ELR (cell line): ENCODE measurements at regions not wholly inside any gene's neighbourhood (a gene's known extent, or its start where the extent isn't known, plus 50 kb on each side); places are given as distances from the start of the nearest gene placed in this dataset.
"Not testable (repeated sequence)": the region's sequence is repeated elsewhere in the genome, so short reads cannot be mapped to it uniquely, and the experiment has no call there.

ENCODE experiments used
- DNase-seq: peaks from one replicate; pipeline ENCODE4 v3.0.0-alpha.2; 2015; ENCODE audit warnings: low read depth

DNA sequence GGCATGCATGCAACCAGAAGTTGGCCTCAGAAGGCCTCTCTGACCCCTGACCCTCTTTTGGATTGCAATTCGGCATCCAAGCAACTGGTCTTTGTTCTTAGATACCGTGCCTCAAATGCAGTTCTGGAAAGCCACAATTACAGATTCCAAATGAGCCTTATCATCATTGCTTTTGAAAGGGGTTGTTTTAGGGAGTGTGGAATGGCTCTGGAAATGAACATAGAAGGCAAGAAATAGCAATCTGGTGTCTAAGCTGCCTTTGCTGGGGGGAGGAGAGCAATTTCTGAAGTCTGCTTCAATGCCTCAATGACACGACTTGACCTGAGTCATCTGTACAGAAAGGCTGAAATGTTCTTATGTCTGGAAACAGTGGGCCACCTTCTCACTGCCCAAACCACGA is 250.1 kb downstream of the NUAK1 start:
- DNase-seq, result no peak

DNA sequence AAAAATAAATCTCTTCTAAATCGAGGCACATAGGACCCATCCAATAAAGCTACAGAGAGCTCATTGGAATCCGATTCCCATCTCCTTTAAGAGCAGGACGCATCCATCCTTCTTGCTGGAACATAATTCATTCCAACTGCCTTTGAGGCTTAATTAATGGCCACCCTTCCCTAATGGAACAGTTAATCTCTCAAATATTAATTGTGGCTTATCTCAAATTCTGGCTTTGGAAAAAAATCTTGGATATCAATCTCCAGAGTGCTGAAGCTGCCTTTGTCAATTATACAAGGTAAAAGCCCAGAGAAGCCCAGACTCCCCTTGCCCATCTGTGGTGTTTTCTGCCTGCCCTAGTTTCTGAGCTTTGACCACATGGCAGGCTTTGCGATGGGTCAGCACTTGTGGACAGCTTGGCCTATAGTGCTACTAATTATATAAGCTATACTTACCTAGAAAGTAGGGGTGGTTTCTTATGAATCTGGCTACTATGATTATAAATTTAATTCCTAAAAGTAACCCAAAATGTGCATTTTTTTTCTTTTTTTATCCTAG is 246.3 kb downstream of the NUAK1 start:
- no peak for DNase-seq

DNA sequence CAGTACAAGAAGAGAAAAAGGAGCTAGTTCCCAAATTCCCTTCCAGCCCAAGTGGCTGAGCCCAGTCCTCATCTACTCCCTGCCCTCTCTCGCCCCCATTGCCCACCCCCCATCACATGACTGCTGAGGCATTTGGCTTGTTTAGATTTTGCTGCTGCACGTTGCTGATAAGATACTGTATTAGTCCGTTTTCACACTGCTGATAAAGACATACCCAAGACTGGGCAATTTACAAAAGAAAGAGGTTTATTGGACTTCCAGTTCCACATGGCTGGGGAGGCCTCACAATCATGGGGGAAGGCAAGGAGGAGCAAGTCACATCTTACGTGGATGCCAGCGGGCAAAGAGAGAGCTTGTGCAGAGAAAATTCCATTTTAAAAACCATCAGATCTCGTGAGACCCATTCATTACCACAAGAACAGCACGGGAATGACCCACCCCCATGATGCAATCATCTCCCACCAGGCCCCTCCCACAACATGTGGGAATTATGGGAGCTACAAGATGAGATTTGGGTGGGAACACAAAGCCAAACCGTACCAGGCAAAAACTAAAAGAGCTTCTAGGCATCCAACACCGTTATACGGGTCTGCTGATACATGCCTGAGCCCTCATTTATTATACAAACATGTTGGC is 243.4 kb downstream of the NUAK1 start:
- DNase-seq, result not testable (repeated sequence)

DNA sequence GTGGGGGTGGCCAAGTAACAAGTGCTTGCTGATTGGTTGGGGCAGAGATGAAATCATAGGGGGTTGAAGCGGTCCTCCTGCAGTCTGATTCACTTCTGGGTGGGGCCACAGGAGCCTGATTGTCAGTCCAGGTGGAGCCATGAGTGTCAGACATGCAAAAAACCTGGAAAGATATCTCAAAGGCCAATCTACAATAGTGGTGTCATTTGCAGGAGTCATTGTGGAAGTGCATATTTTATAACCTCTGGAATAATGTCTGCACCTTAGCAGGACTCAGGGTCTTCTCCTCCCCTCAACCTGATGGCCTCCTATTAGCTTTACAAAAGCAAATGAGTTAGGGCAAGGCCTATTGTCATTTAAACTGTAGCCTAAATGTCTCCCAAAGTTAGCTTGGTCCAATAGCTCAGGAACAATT is 241.4 kb downstream of the NUAK1 start:
- no peak for DNase-seq

DNA sequence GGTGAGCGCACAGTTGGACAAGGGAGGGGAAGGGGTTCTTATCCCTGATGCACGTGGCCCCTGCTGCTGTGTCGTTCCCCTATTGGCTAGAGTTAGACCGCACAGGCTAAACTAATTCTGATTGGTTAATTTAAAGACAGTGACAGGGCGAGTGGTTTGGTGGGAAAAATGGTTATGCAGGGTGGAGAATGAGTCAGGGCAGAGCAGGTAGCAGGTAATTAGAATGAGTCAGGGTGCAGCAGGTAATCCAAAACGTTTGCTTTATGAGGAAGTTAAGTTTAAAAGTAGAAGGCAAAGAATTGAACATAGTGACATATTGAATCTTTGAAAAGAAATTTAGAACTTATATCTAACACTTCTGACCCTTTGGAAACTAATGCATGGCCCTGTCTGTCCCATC is 240.5 kb downstream of the NUAK1 start:
- not testable (repeated sequence) for DNase-seq

DNA sequence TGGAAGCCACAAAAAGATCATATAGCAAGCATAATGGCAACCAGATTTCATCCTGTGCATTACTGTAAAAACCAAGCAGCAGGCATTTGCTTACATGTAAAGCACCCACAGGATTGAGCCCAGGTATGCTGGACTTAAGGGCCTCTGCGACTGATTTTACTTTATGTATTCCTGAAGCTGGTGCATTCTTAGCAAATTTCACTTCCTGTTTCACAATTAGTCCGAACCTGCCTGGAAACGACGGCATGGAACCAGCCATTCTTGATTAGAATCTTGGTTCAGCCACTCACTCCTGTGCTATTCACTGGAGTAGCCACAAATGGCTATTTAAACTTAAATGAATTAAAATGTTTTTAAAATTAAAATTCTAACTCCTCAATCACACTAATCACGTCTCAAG is 239.2 kb downstream of the NUAK1 start:
- DNase-seq, result no peak

DNA sequence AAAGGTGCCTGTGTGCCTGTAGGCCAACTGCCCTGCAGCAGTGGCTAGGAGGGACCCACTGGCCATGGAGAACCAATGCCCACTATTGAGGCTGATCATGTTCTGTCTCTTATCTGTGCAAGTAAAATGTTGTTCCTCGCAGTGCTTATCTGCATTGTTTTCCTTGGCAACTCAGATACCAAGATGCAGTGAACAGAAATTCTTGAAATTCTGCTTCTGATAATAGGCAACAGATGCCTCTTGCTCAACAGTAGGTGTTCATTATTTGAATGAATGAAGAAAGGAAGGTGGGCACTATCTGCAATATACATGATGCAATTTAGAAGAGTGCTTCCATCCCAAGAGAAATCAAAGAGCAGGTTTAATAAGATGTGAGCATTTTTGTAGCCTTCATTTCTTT is 232.2 kb downstream of the NUAK1 start:
- no peak for DNase-seq

DNA sequence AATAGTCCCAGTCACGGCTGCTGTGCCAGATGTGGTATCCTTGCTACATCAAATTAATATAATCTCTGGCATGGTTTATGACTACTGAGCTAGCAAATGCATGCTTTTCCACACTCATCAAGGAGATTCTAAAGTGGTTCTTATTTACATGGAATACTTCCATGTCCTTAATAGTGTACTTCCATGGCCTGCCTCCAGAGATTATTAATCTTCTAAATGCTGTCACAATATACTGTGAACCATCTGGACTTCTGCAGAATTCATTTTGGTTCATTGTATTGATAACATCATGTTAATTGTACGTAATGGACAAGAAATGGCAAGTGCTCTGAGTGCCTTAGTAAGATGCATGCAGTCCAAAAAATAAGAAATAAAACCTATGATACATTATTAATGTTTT is 230.8 kb downstream of the NUAK1 start:
- DNase-seq, result no peak

DNA sequence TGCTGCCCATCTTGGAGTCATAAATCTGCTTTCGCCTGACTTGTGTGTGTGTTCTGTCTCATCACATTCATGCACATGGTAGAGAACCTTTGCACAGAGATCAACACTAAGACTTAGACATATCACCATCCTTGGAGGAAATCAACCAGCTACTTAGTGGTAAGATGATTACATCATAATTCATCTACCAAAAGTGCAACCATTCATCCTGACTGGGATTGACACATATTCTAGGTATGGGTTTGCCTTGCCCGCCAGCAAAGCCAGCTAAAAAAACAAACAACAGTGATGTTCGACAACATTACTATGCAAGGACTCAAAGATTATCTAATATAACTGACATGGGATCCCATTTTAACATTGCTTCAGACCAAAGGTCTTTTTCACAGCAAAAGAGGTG is 228.7 kb downstream of the NUAK1 start:
- DNase-seq, result peak; percentile 12

DNA sequence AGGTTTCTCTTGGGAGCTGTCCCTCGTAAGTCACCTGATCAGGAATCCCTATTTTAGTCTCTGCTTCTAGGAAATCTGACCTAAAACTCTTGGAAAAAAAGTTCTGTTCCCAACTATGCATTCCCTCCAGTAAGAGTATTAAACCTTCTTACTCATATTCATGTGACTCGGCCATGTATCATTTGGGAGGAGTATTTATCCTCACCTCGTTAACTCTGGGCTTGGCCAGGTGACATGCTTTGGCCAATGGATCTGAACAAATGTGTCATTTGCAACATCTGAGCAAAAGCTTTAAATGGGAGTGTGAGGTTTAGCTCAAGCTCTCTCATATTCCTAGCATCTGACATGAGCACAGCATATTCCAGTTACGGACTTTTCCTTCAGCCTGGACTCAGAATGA is 226.8 kb downstream of the NUAK1 start:
- DNase-seq, result peak; percentile 11

DNA sequence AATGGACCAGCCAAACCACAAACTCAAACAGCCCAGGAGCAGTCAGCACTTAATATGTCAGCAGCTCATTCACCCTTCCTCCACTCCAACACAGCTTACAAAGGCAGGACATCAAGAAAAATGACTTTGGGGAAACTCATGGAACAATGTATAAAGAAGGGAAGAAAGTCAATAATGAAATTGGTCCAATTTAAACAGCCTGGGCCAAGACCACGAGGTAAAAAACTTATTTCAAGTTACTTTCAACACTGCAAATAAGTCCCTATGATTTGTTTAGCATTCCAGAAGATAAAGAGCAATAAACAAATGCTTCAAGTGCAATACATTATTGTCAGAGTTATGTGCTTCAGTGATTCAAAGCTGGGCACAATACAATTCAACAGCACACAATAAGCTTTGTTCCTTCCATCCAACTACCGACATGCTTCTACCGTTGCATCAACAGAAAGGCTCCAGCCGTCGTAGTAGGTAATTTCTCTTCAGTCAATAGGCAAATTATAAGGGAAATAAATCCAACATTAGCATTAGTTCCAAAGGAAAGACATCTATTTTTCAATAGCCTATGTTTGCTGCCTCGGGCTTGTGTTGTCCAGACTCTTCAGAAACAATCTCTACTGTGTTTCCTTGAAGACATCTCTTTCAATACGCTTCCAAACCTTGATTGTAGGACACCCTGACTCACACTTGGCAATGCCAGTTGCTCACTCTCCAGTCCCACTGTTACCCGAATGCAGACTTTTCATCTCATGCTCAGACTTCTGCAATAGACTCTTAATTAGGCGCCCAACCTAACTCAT is 225.7 kb downstream of the NUAK1 start:
- DNase-seq, result no peak

DNA sequence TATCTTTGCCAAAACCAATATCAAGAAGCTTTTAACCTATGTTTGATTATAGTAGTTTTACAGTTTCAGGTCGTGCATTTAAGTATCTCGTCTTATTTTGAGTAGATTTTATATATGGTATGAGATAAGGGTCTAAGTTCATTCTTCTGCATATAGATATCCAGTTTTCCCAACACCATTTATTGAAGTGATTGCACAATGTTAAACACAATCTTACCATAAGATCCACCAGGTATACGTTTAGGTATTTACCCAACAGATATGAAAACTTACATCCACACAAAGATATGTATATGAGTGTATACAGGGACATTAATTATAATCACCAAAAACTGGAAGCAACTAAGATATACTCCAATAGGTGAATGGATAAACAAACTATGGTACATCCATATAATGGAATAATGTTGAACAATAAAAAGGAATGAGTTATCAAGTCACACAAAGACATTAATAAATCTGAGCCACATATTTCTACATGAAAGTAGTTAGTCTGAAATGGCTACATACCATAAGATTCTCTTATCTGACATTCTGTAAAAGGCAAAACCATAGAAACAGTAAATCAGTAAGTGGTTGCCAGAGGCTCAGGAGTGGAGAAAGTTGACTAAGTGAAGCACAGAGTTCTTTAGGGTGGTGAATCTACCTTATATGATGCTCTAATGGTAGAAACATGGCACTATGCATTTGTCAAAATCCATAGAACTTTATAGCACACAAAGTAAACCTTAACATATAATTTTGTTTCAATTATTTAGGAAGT is 222.6 kb downstream of the NUAK1 start:
- DNase-seq, result no peak

DNA sequence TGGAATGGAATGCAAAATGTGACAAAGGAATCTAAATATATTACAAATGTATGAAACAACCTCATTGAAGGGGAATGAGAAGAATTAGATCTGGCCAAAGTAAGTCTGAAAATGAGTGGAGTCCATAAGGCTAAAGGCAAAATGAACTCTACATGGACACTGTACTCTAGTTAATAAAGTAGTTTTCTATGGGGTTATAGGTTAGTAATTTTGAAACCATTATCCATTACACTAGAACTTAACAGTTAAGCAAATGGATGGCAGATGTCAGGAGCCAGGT is 222.1 kb downstream of the NUAK1 start:
- no peak for DNase-seq

DNA sequence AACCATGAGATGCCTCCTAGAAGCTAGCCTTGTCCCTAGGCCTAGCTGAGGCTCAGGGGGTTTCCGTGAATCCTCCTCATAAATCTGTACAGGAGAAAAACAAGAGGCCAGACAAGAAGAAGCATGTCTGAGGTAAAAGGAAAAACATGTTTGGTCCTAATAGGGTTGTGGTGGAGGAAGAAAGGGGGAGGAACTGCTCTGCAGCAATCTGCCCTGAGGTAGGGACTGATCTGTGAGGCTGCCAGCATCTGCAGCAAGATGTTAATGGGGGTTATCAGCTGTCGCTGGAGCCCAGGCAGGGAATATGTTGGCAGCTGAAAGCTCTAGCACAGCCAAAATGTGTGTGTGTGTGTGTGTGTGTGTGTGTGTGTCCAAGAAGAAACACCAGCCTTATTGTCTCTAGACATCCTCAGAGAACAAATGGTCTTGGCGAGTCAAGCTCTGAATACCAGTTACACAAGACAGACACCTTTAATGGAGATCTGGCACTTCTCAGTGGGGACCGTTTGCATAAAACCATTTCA is 218.5 kb downstream of the NUAK1 start:
- no peak for DNase-seq

DNA sequence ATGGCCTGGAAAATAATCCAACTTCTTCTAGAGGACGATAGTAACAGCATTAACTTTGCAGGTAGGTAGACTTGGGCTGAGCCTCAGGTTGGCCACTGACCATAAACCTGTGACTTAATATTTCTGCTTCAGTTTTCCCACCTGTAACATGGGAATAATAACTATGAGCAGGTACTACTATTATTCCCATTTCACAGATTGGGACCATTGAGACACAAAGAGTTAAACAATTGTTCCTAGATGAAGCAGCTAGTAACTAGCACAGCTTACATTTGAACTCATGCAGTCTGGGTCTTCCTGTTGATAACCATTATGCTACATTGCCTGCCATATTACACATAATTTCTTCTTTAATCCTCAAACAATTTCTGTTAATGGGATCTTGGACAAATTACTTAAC is 217.7 kb downstream of the NUAK1 start:
- DNase-seq, result no peak

DNA sequence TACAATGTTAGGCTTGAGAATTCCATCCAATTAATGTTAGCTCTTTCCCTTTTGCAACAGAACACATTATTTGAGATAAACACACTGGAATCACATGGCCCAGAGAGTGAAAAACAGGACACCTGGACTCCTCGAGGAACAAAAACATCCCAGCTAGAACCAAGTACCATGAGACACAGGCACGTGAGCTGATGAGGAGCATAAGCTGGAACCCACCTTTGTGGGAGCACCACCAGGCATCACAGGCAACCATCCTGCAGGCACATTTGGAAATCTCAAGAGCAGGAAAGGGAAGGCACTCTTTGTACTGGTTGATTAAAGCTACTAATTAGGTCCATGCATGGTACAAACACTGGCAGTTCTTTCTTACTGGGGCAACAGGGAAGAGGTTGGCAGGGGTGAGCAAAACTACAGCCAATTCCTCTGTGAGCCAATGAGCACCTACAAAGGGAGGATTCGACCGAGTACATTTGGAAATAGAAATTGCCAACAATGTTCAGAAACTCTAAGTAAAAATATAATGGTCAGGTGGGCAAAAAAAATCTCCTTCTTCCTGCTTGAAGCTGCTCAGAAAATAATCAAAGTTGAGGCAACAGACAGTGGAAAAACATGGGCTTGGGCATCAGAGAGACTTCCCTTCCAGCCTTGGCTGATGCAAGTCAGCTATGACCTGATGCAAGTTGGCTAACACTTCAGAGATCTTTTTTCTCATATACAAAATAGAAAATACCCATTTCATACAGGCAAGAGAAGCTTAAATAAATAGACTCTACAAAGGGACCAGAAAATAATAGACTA is 216.7 kb downstream of the NUAK1 start:
- DNase-seq, result peak; percentile 11

DNA sequence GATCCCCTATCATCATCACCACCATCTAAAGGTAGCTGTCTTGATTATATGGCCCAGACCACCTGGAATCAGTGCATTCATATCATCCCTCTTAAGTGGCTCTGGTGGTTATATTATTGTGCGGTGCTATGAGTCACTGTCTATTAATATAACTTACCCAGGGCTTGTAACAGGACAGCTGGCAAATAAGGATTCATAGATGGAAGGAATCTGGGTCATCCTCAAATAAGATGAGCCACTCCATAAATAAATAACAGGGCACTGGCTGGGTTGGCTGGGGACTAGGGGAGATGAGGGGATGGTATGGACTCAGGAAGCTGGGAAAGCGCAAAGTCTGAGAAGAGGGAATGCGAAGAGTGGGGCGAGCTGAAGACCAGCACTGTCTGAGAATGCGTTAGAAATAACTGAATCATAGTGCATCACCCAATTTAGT is 216.1 kb downstream of the NUAK1 start:
- peak; percentile 68 for DNase-seq

DNA sequence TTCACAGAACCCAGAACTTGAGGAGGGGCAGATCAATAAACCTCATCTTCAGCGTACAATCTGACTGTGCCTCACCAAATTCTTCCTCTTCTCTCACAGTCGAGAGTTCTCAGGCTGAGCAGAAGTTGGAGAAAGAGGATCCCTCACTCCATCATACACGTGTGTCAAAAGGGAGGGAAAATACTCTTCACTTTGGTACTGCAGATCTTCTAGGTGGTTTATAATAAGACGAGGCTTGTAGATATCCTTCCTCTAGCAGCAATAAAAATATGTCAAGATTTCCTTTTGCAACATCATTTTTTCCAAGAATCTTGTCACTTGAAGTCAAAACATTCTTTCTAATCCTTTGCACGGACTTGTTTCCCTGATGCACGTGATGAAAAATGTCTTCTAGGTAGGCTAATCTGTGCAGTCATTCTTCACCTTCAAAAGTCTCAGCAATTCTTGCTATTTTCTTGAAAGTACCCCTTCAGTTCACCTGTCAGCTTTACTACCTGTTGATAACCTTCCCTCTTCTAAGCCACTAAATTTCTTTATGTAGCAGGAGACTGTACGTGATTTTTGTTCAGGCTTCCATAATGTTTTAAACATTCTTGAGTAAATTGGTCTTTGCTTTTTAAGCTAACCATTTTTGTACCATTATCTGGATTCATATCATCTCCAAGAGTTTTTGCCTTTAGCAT is 214.1 kb downstream of the NUAK1 start:
- DNase-seq, result no peak

DNA sequence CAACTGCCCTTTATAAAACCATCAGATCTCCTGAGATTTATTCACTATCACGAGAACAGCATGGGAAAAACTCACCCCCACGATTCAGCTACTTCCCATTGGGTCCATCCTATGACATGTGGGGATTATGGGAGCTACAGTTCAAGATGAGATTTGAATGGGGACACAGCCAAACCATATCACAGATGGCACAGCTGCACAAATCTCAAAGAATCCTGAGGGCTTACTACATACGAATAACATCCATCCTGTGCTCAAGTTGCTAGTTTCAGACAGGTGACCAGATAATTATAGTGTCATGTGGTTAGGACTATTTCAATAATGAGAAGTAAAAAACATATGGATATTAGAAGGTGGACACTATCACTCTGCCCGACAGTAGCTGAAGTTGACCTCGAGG is 211.2 kb downstream of the NUAK1 start:
- no peak for DNase-seq

DNA sequence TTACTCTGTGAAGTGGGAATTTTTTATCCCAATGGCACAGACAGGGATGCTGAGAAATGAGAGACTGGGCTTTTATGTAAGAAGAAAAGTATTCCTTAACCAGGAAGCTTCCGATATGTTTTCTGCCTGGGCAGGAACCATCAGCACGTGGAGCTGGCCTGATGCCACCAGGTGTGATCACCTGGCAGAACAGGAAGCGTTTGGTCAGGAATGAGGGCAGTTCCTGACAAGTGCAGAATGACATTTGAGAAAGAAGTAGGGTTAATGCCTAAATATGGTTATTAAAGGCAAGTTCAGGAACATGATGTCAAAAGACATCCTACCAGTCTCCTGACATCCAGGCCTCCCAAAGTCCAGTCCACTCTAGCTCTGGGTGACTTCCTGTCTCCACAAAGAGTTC is 210.3 kb downstream of the NUAK1 start:
- DNase-seq, result no peak

DNA sequence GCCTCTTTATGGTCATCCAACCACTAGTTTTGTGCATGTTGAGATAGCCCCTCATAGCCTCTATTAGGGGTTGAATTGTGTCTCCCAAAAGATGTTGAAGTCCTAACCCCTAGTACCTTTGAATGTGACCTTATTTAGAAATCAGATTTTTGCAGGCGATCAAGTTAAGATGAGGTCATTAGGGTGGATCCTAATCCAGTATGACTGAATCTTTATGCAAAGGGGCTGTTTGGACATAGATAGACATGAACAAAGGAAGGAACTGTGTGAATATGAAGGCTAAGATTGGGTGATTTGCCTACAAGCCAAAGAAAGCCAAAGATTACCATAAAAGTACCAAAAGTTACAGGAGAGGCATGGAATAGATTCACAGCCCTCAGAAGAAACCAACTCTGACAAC is 209.6 kb downstream of the NUAK1 start:
- no peak for DNase-seq
